ENCODE measurements at regions not wholly inside any gene's neighbourhood (a gene's known extent, or its start where the extent isn't known, plus 50 kb on each side); places are given as distances from the start of the nearest gene placed in this dataset.

- DNase-seq (ENCODE audit: low read depth), result no peak
- no peak overlapping the region for H3K4me3 ChIP-seq (ENCODE audit: low read length)
- TF ChIP-seq CTCF (conservative IDR thresholded peaks at IDR 0.05; ENCODE audit: low read depth, low read length), result no peak
These were observed 86.6 kb downstream of the C16orf95 start for GRCh38 chr16:87230571-87230970.

GRCh38 chr16:87231295-87231694, 85.9 kb downstream of the C16orf95 start:
- H3K4me3 ChIP-seq (ENCODE audit: low read length), result no peak overlapping the region
- DNase-seq (ENCODE audit: low read depth), result no peak
- TF ChIP-seq CTCF (conservative IDR thresholded peaks at IDR 0.05; ENCODE audit: low read depth, low read length), result no peak

GRCh38 chr16:87231911-87232310, 85.3 kb downstream of the C16orf95 start:
- DNase-seq (ENCODE audit: low read depth), result no peak
- TF ChIP-seq CTCF (conservative IDR thresholded peaks at IDR 0.05; ENCODE audit: low read depth, low read length), result no peak
- no peak overlapping the region for H3K4me3 ChIP-seq (ENCODE audit: low read length)

- no peak for TF ChIP-seq CTCF (conservative IDR thresholded peaks at IDR 0.05; ENCODE audit: low read depth, low read length)
- DNase-seq (ENCODE audit: low read depth), result no peak
- H3K4me3 ChIP-seq (ENCODE audit: low read length), result no peak overlapping the region
These were observed 83.3 kb downstream of the C16orf95 start for GRCh38 chr16:87233928-87234327.

- TF ChIP-seq CTCF (conservative IDR thresholded peaks at IDR 0.05; ENCODE audit: low read depth, low read length), result no peak
- no peak for DNase-seq (ENCODE audit: low read depth)
- H3K4me3 ChIP-seq (ENCODE audit: low read length), result no peak overlapping the region
These were observed 82.6 kb downstream of the C16orf95 start for GRCh38 chr16:87234601-87235000.

GRCh38 chr16:87235810-87236515, 81.2 kb downstream of the C16orf95 start:
- DNase-seq (ENCODE audit: low read depth), result no peak
- no peak overlapping the region for H3K4me3 ChIP-seq (ENCODE audit: low read length)
- TF ChIP-seq CTCF (conservative IDR thresholded peaks at IDR 0.05; ENCODE audit: low read depth, low read length), result peak; percentile 10

GRCh38 chr16:87236516-87237115, 80.6 kb downstream of the C16orf95 start:
- TF ChIP-seq CTCF (conservative IDR thresholded peaks at IDR 0.05; ENCODE audit: low read depth, low read length), result no peak
- DNase-seq (ENCODE audit: low read depth), result no peak
- no peak overlapping the region for H3K4me3 ChIP-seq (ENCODE audit: low read length)
